GM13977 (cell line): ENCODE measurements at regions not wholly inside any gene's neighbourhood (a gene's known extent, or its start where the extent isn't known, plus 50 kb on each side); places are given as distances from the start of the nearest gene placed in this dataset.

ENCODE experiments used
- DNase-seq: peaks from one replicate; pipeline ENCODE4 v3.0.0; 2012; ENCODE audit warnings: low spot score
- in situ Hi-C: fragments of 300-500 bp; cut with MboI; formaldehyde crosslinking; loops from one replicate; pipeline ENCODE4 v1.12.0; 2022; ENCODE audit warnings: low sequenced_read_pairs, low pct_unique_long_range_greater_than_20kb, mixed read lengths, inconsistent platforms; ENCODE audit not compliant: unreplicated experiment
- TF ChIP-seq, protein P1 (sequence below): IDR thresholded peaks from 2 replicates; pipeline ENCODE4 v1.5.1; 2012; ENCODE audit warnings: mild to moderate bottlenecking, control low read depth; ENCODE audit not compliant: insufficient read depth; ENCODE audit errors: extremely low read depth, missing control alignments

- TF ChIP-seq, protein P1, sequence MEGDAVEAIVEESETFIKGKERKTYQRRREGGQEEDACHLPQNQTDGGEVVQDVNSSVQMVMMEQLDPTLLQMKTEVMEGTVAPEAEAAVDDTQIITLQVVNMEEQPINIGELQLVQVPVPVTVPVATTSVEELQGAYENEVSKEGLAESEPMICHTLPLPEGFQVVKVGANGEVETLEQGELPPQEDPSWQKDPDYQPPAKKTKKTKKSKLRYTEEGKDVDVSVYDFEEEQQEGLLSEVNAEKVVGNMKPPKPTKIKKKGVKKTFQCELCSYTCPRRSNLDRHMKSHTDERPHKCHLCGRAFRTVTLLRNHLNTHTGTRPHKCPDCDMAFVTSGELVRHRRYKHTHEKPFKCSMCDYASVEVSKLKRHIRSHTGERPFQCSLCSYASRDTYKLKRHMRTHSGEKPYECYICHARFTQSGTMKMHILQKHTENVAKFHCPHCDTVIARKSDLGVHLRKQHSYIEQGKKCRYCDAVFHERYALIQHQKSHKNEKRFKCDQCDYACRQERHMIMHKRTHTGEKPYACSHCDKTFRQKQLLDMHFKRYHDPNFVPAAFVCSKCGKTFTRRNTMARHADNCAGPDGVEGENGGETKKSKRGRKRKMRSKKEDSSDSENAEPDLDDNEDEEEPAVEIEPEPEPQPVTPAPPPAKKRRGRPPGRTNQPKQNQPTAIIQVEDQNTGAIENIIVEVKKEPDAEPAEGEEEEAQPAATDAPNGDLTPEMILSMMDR, result no peak
- in situ Hi-C loops, result no loop called here
- no peak for DNase-seq
Measured at GRCh38 chr4:66885501-66886165, 659.7 kb downstream of the CENPC start.

DNA sequence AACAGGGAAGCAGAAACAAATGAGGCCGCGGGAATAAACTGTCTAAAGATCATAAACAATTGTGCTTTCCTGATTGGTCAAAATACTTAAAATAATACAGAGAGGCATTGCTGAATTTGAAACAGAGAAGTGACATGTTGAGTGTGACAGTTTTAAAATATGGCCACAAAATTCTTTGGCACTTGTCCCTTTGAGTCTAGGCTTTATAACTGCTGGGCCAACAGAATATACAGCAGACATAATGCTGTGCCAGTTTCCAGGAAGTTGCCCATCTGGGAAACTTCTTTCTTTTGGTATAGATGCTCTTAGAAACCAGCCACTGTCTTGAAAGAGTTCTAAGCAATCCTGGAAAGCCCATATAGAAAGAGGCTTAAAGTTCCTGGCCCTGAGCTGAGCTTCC is 668.4 kb downstream of the CENPC start:
- in situ Hi-C loops, result no loop called here
- DNase-seq, result no peak
- TF ChIP-seq, protein P1, result no peak

- TF ChIP-seq, protein P1, result no peak
- in situ Hi-C loops, result no loop called here
Measured at GRCh38 chr4:66872661-66873060, 672.6 kb downstream of the CENPC start.

GRCh38 chr4:66863481-66863880 is 681.8 kb downstream of the CENPC start:
- DNase-seq, result no peak
- in situ Hi-C loops, result no loop called here
- TF ChIP-seq, protein P1, result no peak

More at GRCh38 chr4:66872661-66873060, 672.6 kb downstream of the CENPC start:
- no peak for DNase-seq

DNA sequence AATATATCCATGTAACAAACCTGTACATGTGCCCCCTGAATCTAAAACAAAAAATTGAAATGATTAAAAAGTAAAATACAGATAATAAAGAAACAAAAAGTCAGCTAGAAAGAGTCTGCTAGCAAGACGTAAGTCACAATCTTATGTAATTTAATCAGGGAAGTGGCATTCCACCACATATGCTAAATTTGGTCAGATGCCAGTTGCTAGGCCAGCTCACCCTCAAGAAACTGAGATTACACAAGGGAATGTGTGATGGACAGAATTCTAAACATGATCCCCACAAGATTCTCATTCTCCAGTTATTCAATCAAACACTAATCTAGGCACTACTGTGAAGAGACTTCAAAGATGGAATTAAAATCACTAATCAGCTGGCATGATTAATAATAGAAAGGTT is 689.3 kb downstream of the CENPC start:
- in situ Hi-C loops, result no loop called here
- DNase-seq, result no peak

DNA sequence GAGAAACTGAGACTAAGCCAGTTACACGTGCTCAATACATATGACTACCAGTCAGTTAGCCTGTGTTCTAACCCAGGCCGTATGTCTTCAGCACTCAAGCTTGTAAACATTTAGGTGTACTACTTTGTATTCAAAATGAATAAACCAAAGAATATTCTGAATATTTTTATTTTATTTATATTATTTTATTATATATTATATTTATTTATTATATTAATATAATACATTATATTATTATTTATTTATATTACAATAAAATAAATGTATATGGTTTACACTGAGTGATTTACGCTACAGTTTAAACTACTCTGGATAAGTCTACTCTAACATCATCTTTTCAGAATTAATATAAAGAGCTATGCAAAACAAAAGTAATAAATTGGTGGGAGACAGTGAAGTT is 691.5 kb downstream of the CENPC start:
- DNase-seq, result no peak
- in situ Hi-C loops, result no loop called here
- TF ChIP-seq, protein P1, result no peak

More for the DNA sequence above, 689.3 kb downstream of the CENPC start:
- TF ChIP-seq, protein P1, result no peak

DNA sequence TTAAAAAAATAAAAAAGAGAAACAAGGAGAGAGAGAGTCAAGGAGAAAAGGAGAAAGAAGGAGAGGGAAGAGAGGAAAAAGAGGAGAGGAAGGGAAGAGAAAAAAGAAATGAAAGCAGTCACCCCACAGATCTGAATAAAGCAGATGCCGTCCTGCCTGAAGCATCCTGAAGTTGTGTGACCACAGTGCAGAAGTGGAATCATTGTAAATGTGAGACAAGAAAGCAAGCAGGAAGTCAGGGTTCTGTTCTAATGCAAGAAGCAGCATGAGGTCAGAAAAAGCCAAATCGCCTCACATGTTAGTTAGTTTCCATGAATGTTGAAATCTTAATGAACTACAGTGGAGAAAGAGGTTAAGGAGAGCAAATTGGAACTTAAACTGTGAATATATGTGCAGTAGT is 692.5 kb downstream of the CENPC start:
- in situ Hi-C loops, result no loop called here
- TF ChIP-seq, protein P1, result no peak
- DNase-seq, result no peak
